ENCODE measurements at regions not wholly inside any gene's neighbourhood (a gene's known extent, or its start where the extent isn't known, plus 50 kb on each side); places are given as distances from the start of the nearest gene placed in this dataset.

DNA sequence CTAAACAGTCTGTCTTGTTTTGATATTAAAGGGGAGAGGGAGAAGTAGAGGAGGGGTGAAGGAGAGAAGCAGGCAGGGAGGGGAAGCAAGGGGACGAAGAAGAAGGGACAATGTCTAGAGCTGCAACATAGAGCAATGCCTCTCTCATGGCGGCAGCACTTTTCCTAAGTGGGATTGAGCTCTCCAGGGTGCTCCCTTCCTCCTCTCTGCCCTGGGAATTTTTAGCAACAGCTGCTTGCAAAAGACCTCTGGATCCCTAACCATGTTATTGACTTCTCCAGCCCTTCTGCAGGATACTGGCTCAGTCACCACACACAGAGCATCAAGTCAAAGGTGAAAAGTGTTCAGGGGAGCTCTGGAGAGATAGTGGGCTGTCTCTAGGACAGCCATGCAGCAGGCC lies 734.9 kb downstream of the EPHA4 start (continued):
- TF ChIP-seq, protein P1, sequence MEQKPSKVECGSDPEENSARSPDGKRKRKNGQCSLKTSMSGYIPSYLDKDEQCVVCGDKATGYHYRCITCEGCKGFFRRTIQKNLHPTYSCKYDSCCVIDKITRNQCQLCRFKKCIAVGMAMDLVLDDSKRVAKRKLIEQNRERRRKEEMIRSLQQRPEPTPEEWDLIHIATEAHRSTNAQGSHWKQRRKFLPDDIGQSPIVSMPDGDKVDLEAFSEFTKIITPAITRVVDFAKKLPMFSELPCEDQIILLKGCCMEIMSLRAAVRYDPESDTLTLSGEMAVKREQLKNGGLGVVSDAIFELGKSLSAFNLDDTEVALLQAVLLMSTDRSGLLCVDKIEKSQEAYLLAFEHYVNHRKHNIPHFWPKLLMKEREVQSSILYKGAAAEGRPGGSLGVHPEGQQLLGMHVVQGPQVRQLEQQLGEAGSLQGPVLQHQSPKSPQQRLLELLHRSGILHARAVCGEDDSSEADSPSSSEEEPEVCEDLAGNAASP (IDR thresholded peaks at IDR 0.05) = no peak
- TF ChIP-seq KDM2B (CRISPR knock-in tag; IDR thresholded peaks at IDR 0.05) (no peak), ERF (CRISPR knock-in tag; IDR thresholded peaks at IDR 0.05) (no peak)
- TF ChIP-seq, protein P2, sequence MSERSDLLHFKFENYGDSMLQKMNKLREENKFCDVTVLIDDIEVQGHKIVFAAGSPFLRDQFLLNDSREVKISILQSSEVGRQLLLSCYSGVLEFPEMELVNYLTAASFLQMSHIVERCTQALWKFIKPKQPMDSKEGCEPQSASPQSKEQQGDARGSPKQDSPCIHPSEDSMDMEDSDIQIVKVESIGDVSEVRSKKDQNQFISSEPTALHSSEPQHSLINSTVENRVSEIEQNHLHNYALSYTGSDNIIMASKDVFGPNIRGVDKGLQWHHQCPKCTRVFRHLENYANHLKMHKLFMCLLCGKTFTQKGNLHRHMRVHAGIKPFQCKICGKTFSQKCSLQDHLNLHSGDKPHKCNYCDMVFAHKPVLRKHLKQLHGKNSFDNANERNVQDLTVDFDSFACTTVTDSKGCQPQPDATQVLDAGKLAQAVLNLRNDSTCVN (CRISPR knock-in tag; IDR thresholded peaks at IDR 0.05) = no peak
- TF ChIP-seq, protein P3, sequence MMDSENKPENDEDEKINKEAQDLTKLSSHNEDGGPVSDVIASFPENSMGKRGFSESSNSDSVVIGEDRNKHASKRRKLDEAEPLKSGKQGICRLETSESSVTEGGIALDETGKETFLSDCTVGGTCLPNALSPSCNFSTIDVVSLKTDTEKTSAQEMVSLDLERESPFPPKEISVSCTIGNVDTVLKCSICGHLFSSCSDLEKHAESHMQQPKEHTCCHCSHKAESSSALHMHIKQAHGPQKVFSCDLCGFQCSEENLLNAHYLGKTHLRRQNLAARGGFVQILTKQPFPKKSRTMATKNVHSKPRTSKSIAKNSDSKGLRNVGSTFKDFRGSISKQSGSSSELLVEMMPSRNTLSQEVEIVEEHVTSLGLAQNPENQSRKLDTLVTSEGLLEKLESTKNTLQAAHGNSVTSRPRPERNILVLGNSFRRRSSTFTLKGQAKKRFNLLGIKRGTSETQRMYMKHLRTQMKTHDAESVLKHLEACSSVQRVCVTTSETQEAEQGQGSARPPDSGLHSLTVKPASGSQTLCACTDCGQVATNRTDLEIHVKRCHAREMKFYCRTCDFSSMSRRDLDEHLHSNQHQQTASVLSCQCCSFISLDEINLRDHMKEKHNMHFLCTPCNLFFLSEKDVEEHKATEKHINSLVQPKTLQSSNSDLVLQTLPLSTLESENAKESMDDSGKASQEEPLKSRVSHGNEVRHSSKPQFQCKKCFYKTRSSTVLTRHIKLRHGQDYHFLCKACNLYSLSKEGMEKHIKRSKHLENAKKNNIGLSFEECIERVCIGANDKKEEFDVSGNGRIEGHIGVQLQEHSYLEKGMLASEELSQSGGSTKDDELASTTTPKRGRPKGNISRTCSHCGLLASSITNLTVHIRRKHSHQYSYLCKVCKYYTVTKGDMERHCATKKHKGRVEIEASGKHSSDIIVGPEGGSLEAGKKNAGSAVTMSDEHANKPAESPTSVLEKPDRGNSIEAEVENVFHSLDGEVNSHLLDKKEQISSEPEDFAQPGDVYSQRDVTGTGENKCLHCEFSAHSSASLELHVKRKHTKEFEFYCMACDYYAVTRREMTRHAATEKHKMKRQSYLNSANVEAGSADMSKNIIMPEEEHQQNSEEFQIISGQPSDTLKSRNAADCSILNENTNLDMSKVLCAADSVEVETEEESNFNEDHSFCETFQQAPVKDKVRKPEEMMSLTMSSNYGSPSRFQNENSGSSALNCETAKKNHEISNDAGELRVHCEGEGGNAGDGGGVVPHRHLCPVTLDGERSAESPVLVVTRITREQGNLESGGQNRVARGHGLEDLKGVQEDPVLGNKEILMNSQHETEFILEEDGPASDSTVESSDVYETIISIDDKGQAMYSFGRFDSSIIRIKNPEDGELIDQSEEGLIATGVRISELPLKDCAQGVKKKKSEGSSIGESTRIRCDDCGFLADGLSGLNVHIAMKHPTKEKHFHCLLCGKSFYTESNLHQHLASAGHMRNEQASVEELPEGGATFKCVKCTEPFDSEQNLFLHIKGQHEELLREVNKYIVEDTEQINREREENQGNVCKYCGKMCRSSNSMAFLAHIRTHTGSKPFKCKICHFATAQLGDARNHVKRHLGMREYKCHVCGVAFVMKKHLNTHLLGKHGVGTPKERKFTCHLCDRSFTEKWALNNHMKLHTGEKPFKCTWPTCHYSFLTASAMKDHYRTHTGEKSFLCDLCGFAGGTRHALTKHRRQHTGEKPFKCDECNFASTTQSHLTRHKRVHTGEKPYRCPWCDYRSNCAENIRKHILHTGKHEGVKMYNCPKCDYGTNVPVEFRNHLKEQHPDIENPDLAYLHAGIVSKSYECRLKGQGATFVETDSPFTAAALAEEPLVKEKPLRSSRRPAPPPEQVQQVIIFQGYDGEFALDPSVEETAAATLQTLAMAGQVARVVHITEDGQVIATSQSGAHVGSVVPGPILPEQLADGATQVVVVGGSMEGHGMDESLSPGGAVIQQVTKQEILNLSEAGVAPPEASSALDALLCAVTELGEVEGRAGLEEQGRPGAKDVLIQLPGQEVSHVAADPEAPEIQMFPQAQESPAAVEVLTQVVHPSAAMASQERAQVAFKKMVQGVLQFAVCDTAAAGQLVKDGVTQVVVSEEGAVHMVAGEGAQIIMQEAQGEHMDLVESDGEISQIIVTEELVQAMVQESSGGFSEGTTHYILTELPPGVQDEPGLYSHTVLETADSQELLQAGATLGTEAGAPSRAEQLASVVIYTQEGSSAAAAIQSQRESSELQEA (IDR thresholded peaks at IDR 0.05; ENCODE audit: low read depth) = no peak
- TF ChIP-seq, protein P4, sequence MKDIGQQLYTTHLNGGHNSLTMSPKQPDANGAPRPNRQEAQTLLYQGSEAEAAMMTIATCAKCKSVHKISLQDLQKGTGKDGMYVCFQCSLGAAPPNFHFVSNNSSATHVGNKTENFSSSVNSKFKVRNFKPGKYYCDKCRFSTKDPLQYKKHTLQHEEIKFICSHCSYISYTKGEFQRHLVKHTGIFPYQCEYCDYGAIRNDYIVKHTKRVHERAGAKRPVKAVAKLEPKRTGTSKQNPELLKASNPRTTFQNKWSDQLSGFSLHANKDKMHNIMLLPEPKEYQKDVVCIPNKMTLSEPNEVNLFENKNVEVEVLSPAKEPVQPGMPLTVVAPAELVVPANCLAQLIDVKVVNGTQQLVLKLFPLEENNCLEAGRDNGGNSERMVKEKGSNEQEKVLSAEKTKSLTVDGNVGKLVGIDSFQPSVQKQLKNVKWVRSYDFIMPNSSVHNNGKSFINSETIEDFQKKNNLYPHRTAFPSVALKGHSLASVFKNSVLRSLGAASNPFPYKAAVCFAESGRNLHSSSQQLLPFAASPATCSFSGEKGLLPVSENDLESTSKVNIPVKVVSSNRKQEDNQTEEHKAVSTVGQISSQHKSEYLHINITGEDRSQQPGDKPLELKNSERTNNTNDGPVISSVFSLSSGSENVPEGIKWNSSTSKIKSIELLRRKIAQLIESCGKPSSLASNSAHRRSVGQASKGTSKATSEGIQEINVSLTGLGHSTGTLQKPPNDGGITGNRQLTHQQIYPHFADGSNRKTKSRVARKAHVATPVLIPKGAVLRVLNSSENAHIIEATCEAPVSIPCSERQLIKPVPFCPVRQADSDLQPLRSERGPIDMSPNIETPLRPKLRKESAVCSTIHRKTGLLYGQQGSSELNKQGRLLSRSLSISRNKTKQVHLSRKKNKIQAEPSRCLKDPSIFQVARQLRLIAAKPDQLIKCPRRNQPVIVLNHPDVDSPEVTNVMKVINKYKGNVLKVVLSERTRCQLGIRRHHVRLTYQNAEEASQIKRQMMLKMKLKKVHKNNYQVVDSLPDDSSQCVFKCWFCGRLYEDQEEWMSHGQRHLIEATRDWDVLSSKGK (CRISPR knock-in tag; IDR thresholded peaks at IDR 0.05) = no peak
- TF ChIP-seq, protein P5, sequence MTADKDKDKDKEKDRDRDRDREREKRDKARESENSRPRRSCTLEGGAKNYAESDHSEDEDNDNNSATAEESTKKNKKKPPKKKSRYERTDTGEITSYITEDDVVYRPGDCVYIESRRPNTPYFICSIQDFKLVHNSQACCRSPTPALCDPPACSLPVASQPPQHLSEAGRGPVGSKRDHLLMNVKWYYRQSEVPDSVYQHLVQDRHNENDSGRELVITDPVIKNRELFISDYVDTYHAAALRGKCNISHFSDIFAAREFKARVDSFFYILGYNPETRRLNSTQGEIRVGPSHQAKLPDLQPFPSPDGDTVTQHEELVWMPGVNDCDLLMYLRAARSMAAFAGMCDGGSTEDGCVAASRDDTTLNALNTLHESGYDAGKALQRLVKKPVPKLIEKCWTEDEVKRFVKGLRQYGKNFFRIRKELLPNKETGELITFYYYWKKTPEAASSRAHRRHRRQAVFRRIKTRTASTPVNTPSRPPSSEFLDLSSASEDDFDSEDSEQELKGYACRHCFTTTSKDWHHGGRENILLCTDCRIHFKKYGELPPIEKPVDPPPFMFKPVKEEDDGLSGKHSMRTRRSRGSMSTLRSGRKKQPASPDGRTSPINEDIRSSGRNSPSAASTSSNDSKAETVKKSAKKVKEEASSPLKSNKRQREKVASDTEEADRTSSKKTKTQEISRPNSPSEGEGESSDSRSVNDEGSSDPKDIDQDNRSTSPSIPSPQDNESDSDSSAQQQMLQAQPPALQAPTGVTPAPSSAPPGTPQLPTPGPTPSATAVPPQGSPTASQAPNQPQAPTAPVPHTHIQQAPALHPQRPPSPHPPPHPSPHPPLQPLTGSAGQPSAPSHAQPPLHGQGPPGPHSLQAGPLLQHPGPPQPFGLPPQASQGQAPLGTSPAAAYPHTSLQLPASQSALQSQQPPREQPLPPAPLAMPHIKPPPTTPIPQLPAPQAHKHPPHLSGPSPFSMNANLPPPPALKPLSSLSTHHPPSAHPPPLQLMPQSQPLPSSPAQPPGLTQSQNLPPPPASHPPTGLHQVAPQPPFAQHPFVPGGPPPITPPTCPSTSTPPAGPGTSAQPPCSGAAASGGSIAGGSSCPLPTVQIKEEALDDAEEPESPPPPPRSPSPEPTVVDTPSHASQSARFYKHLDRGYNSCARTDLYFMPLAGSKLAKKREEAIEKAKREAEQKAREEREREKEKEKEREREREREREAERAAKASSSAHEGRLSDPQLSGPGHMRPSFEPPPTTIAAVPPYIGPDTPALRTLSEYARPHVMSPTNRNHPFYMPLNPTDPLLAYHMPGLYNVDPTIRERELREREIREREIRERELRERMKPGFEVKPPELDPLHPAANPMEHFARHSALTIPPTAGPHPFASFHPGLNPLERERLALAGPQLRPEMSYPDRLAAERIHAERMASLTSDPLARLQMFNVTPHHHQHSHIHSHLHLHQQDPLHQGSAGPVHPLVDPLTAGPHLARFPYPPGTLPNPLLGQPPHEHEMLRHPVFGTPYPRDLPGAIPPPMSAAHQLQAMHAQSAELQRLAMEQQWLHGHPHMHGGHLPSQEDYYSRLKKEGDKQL (CRISPR knock-in tag; IDR thresholded peaks at IDR 0.05; ENCODE audit: borderline replicate concordance) = no peak

Measured in K562 (cell line).